Uterus (tissue), 2 donors: ENCODE measurements at regions not wholly inside any gene's neighbourhood (a gene's known extent, or its start where the extent isn't known, plus 50 kb on each side); places are given as distances from the start of the nearest gene placed in this dataset.

Experiments
- POLR2A ChIP-seq, 2 donors: fragments of 450-650 bp; IDR thresholded peaks; one replicate each; pipeline ENCODE4 v1.6.1; 2016; ENCODE audit warnings: antibody characterized with exemption in 2 of 2, mild to moderate bottlenecking in 1 of 2, moderate library complexity in 1 of 2
- TF ChIP-seq, protein P1 (sequence below), 4 experiments: fragments of 200-600 bp in 2 of 4; fragments of 450-650 bp in 2 of 4; sonication (generic) in 2 of 4; IDR thresholded peaks; one replicate each; pipeline ENCODE4 v1.5.1; 2016 to 2019; ENCODE audit warnings: antibody characterized with exemption in 4 of 4, mild to moderate bottlenecking in 2 of 4, moderate library complexity in 1 of 4

DNA sequence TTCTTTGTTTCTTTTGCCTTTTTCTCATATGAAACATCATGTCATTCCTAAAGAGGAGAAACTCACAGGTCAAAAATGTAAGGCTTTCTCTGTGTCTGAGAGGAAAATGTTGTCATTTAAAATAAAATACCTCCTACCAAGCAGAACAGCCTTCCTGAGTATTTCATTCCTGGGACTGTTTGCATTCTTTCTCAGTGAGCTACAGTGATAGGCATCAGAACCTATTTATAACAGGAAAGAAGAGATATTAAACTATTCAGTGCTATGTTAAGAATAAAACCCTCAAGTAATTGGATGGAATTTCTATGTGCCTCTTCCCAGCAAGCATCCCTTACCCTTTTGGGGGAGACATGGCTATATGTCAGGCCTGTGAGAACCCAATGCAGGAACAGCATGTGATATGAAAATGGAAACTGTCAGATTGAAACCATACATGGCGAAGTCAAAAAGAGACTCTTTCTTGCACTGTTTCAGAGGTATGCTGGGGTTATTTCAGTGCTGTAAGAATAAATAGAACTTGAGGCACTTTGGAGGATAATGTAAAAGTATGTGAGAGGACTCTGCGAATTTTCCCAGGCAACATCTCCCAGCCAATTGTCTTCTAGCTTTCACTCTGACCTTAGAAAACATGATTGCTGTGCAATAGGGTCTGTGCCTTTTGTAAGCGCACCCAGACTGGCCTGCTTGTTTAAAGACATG, 133.8 kb upstream of the CCN2 start:
- TF ChIP-seq, protein P1, sequence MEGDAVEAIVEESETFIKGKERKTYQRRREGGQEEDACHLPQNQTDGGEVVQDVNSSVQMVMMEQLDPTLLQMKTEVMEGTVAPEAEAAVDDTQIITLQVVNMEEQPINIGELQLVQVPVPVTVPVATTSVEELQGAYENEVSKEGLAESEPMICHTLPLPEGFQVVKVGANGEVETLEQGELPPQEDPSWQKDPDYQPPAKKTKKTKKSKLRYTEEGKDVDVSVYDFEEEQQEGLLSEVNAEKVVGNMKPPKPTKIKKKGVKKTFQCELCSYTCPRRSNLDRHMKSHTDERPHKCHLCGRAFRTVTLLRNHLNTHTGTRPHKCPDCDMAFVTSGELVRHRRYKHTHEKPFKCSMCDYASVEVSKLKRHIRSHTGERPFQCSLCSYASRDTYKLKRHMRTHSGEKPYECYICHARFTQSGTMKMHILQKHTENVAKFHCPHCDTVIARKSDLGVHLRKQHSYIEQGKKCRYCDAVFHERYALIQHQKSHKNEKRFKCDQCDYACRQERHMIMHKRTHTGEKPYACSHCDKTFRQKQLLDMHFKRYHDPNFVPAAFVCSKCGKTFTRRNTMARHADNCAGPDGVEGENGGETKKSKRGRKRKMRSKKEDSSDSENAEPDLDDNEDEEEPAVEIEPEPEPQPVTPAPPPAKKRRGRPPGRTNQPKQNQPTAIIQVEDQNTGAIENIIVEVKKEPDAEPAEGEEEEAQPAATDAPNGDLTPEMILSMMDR (IDR thresholded peaks at IDR 0.05), result no peak
- TF ChIP-seq POLR2A (IDR thresholded peaks at IDR 0.05), result no peak
